ENCODE measurements at regions not wholly inside any gene's neighbourhood (a gene's known extent, or its start where the extent isn't known, plus 50 kb on each side); places are given as distances from the start of the nearest gene placed in this dataset.
"Not testable (repeated sequence)": the region's sequence is repeated elsewhere in the genome, so short reads cannot be mapped to it uniquely, and the experiment has no call there.

- no peak for DNase-seq (ENCODE audit: low read depth in 1 of 2, low spot score in 1 of 2)
Measured at GRCh38 chr22:27239520-27239919, 562.0 kb downstream of the MN1 start.

- no peak for DNase-seq (ENCODE audit: low read depth in 1 of 2, low spot score in 1 of 2)
Measured at GRCh38 chr22:27240298-27241075, 561.1 kb downstream of the MN1 start.

DNA sequence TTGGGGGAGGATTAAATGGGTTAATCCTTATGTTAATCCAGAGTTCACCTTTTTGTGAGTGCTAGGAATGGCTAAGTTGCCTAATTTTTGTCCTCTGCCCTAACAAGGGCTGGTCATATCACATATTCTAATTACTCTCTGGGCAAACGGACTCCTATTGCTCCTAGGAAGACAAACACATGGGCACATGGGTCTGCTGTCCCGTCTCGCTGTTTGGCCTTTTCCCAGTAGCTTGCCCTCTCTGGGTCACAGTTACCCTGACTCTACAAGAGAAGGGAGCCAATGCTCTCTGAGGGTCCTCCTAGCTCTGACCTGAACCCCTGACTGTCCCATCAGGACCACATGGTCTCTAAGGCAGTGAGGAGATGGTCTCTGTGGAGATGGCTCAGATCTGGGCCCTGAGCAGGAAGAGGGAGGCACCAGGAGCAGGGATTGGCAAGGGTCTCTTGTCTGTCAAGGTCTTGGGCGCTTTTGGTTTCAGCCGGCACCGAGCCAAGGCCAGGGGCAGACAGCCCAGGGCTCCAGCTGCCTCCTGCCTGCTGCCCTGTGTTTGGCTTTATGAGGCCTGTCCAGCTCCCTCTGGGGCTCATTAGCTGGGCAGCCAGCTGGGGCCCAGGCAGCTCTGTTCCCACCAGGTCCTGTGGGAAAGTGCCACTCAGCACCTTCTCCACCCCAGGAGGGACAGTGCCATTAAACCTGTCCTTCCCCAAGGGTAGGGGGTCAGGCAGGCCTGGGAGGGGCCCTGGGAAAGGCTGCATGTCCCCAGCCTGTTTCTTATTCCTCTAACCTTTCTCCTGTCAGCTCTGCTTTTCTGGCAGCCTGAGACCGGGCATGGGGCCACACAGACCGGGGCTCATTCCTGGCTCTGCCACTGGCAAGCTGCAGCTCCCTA, 559.9 kb downstream of the MN1 start:
- no peak for DNase-seq (ENCODE audit: low read depth in 1 of 2, low spot score in 1 of 2)

DNA sequence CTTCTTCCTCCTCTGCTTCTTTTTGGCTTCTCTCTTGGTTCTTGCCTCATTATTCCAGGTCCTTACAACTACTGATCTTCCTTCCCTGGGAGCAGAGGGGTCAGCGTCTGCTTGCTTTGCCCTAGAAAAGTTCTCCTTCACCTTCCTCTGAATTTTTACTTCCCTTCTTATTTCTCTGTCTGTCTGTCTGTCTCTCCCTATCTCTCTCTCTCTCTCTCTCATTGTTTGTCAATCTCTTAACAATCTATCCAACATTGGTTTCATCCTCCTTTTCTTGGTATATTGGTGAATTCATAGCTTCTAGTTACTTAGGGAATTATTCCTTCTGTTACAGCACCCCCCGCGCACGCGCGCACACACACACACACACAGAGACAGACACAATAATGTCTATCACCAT, 559.1 kb downstream of the MN1 start:
- DNase-seq (ENCODE audit: low read depth in 1 of 2, low spot score in 1 of 2), result no peak

DNA sequence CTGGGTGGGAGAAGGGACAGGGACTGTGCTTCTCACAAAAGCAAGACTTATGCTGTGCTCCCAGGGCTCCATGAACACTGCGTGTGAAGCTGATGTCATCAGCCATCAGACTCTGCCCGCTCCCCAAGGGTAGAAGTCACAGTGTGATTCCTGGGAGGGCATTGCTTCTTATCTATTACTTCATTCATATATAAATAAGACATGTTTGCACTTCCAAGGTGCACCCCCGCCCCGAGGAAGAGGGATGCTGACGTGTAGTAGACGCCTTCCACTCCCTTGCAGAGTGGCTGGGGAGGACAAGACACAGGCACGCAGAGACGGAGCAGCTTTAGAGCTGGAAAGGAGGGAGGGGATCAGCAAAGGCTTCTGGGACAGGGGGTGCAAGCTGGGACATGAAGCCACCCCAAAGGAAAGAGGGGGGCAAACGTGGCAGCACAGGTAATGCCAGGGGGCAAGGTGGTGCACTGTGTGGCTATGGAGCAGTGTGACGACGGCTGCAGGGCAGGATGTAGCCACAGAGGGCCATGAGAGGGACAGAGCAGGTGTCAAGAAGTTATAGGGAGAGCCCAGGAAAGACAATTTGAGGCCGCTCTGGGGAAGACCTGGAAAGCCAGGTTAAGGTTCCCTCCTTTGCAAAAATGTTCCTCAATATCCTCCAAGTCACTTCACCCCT, 558.5 kb downstream of the MN1 start:
- DNase-seq (ENCODE audit: low read depth in 1 of 2, low spot score in 1 of 2), result no peak

DNA sequence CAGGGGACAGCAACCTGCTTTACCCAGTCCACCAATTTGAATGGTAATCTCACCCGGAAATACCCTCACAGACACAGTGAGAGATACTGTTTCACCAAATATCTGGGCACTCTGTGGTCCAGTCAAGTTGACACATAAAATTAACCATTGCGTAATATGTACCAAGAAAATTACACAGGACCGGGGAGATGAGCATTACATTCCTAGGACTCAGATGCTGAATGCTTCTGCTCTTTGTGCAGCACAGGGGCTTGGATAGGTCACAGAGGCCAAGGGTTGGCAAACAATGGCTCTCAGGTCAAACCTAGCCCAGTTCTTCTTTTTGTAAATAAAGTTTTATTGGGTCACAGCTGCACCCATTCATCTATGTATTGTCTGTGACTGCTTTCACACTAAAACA, 557.2 kb downstream of the MN1 start:
- DNase-seq (ENCODE audit: low read depth in 1 of 2, low spot score in 1 of 2), result no peak

DNA sequence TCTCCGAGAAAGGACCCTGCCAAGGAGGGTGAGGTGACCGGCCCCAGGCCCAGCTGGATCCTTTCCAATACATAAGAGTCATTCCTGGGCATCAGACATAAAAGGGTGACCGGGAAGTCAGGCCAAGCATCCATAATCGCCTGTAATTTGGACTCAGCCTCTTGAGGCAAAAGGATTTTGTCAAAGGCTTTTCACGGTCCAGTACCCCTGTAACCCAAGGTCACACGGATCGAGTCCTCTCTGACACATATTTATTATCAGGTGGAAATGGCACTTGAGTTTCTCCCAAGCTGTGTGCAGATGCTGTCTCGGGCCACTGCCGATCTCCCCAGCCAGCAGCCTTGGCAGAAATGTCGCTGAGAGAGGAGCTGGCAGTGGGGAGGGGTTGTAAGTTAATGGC, 556.5 kb downstream of the MN1 start:
- no peak for DNase-seq (ENCODE audit: low read depth in 1 of 2, low spot score in 1 of 2)

- no peak for DNase-seq (ENCODE audit: low read depth in 1 of 2, low spot score in 1 of 2)
Measured at GRCh38 chr22:27246558-27246957, 555.0 kb downstream of the MN1 start.

GRCh38 chr22:27247701-27248434, 553.7 kb downstream of the MN1 start:
- DNase-seq (ENCODE audit: low read depth in 1 of 2, low spot score in 1 of 2), result no peak

GRCh38 chr22:27250418-27250817, 551.1 kb downstream of the MN1 start:
- no peak for DNase-seq (ENCODE audit: low read depth in 1 of 2, low spot score in 1 of 2)

DNA sequence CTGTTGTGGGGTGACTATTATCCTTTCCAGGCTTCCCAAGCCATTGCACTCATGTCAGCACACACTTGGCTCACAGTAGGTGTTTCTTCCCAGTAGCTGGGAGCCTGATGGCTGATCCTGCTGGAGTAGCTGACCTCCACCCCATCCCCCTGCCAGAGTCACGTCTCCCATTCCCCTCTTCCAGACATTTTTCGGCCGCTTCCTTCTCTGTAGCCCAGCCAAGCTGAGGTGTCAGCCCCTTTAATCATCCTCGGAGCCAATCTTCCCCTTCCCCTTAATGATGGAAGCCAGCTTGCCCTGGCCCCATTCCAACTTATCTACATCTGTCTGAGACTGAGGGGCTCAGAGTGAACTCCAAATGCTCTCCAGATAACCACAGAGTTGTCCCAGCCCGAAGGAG, 550.7 kb downstream of the MN1 start:
- no peak for DNase-seq (ENCODE audit: low read depth in 1 of 2, low spot score in 1 of 2)

DNA sequence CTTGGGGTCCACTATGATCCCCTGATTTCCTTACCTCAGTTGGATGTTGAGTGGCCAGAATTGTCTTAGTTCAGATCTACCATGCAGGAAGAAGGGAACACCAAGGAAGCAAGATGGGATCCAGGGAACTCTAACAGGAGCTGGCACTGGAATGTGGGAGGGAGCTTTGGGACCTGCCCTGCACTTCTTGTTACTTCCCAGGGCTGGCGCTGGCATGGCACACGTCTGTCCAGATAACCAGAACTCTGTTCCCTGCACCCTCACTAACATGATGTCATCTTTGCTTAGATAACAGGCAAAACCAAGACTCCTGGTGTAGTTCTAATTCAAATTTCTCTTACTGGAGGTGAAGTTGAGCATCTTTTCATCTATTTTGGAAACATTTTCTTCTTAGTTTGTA, 550.0 kb downstream of the MN1 start:
- DNase-seq (ENCODE audit: low read depth in 1 of 2, low spot score in 1 of 2), result no peak

DNA sequence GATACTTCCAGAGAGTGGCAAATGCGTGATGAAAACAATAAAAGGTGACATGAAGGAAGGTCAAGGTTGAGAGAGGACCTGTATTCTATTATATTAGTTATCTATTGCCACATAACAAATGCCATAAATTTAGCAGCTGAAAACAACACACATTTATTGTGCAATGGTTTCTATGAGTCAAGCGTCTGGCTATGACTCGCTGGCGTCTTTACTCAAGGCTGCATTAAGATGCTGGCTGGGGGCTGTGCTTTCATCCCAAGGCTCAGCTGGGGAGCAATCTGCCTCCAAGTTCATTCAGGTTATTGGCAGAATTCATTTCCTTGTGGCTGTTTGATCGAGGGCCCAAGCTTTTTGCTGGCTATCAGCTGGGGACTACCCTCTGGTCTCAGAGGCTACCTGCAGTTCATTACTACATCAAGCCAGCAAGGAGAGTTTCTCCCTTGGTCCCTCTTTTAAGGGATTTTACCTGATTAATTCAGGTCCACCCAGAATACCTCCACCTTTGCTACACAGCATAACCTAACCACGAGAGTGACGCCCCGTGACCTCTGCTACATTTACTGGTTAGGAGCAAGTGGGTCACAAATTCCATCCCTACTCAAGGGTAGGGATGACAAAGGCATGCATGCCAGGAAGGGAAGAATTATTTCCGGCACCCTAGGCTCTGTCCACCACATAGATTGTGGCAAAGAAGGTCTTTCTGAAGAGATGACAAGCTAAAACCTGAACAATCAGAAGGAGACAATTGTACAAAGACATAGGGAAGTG, 549.1 kb downstream of the MN1 start:
- no peak for DNase-seq (ENCODE audit: low read depth in 1 of 2, low spot score in 1 of 2)

GRCh38 chr22:27253108-27253902, 548.3 kb downstream of the MN1 start:
- DNase-seq (ENCODE audit: low read depth in 1 of 2, low spot score in 1 of 2), result no peak

DNA sequence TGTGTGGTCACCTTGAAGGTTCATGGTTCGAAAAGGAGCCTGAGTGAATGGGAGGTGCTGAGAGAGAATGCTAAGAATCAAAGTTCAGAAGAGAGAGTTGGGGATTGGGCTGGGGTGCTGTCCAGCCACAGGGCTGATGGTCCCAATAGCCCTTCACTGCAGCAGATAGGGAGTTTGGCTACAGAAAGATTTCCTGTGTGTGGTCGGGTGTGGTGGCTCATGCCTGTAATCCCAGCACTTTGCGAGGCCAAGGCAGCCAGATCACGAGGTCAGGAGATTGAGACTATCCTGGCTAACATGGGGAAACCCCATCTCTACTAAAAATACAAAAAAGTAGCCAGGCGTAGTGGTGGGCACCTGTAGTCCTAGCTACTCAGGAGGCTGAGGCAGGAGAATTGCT, 547.5 kb downstream of the MN1 start:
- DNase-seq (ENCODE audit: low read depth in 1 of 2, low spot score in 1 of 2), result not testable (repeated sequence)

GRCh38 chr22:27255580-27255979, 546.0 kb downstream of the MN1 start:
- no peak for DNase-seq (ENCODE audit: low read depth in 1 of 2, low spot score in 1 of 2)

DNA sequence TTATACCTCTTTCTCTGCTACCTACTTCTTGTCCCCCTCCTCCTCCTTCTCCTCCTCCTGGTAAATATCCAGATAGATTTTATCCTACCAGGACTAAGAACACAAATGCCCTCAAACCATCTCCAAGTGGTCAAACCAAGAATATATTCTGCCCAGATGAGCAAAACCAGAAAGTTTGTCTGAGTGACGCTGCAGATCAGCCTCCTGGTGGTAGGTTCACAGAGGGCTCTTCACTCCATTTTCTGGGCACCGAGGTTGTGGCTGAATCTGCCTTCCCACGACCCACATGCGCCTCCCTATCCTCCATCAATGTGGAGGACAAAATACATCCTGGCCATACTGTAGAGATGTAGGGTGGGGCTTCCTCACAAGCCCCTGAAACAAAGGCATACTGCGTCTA, 543.6 kb downstream of the MN1 start:
- DNase-seq (ENCODE audit: low read depth in 1 of 2, low spot score in 1 of 2), result no peak

DNA sequence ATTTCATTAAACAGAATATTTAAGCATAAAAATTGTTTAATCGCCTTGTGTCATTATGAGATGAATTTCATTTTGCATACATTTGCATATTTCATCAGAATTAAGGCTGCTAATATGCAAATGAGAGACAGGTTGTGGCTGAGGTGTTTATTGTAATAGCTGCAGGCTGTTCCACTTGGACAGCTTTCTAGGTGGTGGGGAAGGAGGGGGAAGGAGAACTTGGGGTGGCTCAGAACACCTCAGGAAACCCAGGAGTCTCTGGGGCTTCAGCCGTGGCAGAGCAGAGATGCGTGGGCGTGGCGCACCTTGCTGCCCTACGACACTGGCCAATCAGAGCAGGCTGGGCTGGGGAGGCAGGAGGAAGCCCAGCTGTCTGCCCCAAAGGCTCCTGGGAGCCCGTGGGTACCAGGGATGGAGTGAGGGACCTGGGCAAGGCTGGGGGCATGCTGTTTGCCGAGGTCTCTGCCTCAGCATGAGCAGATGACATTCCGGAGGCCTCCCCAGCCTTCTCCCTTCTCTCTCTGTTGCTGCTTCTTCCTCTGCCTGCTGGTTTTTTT, 542.9 kb downstream of the MN1 start:
- no peak for DNase-seq (ENCODE audit: low read depth in 1 of 2, low spot score in 1 of 2)

DNA sequence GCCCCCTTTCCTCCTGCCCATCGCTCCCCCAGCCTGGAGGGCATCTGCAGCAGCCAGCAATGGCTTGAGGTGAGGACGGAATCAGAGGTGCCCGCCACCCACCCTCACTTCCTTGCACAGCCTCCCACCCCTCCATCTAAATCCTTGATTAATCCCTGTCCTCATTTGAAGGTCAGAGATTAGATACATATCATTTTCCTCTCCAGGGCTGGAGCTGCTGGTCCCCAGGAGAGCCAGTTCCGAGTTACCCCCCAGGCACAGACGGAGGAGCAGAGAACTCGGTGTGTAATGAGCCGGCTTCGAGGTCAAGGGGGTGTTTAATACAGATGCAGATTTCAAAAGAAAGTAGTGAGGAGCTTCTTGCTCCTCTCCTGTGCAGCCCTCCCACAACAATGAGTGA, 542.1 kb downstream of the MN1 start:
- no peak for DNase-seq (ENCODE audit: low read depth in 1 of 2, low spot score in 1 of 2)

All from stimulated activated CD4-positive, alpha-beta T cell treated with anti-CD3 and anti-CD28 coated beads, Interleukin-15, amount 100 ng/mL, for 1 hour (primary cell).